ENCODE measurements at regions not wholly inside any gene's neighbourhood (a gene's known extent, or its start where the extent isn't known, plus 50 kb on each side); places are given as distances from the start of the nearest gene placed in this dataset.

DNA sequence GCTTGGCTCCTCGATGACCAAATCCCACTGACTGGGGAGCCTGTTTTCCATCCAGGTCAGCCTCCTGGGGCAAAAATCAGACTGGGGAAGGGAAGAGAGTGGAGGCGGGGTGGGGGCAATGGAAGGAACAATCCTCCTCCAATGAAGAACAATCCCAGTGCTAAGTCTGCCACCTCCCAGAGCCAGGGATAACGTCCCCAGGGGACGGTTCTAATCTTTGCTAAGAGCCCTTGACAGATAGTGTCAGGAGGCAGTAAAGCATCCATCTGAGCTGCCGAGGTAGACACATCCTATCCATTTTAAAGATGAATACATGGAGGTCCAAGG lies 298.5 kb upstream of the MSX2 start:
- TF ChIP-seq ZFP30 (CRISPR knock-in tag; IDR thresholded peaks at IDR 0.05) = no peak
- TF ChIP-seq, protein P1, sequence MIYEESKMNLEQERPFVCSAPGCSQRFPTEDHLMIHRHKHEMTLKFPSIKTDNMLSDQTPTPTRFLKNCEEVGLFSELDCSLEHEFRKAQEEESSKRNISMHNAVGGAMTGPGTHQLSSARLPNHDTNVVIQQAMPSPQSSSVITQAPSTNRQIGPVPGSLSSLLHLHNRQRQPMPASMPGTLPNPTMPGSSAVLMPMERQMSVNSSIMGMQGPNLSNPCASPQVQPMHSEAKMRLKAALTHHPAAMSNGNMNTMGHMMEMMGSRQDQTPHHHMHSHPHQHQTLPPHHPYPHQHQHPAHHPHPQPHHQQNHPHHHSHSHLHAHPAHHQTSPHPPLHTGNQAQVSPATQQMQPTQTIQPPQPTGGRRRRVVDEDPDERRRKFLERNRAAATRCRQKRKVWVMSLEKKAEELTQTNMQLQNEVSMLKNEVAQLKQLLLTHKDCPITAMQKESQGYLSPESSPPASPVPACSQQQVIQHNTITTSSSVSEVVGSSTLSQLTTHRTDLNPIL (CRISPR knock-in tag; IDR thresholded peaks at IDR 0.05; ENCODE audit: low read depth) = no peak
- TF ChIP-seq, protein P2, sequence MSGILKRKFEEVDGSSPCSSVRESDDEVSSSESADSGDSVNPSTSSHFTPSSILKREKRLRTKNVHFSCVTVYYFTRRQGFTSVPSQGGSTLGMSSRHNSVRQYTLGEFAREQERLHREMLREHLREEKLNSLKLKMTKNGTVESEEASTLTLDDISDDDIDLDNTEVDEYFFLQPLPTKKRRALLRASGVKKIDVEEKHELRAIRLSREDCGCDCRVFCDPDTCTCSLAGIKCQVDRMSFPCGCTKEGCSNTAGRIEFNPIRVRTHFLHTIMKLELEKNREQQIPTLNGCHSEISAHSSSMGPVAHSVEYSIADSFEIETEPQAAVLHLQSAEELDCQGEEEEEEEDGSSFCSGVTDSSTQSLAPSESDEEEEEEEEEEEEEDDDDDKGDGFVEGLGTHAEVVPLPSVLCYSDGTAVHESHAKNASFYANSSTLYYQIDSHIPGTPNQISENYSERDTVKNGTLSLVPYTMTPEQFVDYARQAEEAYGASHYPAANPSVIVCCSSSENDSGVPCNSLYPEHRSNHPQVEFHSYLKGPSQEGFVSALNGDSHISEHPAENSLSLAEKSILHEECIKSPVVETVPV (CRISPR knock-in tag; IDR thresholded peaks at IDR 0.05) = no peak
- no peak for TF ChIP-seq SNAI2 (CRISPR knock-in tag; IDR thresholded peaks at IDR 0.05)
- TF ChIP-seq, protein P3, sequence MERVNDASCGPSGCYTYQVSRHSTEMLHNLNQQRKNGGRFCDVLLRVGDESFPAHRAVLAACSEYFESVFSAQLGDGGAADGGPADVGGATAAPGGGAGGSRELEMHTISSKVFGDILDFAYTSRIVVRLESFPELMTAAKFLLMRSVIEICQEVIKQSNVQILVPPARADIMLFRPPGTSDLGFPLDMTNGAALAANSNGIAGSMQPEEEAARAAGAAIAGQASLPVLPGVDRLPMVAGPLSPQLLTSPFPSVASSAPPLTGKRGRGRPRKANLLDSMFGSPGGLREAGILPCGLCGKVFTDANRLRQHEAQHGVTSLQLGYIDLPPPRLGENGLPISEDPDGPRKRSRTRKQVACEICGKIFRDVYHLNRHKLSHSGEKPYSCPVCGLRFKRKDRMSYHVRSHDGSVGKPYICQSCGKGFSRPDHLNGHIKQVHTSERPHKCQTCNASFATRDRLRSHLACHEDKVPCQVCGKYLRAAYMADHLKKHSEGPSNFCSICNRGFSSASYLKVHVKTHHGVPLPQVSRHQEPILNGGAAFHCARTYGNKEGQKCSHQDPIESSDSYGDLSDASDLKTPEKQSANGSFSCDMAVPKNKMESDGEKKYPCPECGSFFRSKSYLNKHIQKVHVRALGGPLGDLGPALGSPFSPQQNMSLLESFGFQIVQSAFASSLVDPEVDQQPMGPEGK (CRISPR knock-in tag; IDR thresholded peaks at IDR 0.05; ENCODE audit: borderline replicate concordance) = no peak
- TF ChIP-seq ARNTL (CRISPR knock-in tag; IDR thresholded peaks at IDR 0.05; ENCODE audit: borderline replicate concordance, low read depth) = no peak
- TF ChIP-seq ZNF8 (CRISPR knock-in tag; IDR thresholded peaks at IDR 0.05) = no peak
- TF ChIP-seq, protein P4, sequence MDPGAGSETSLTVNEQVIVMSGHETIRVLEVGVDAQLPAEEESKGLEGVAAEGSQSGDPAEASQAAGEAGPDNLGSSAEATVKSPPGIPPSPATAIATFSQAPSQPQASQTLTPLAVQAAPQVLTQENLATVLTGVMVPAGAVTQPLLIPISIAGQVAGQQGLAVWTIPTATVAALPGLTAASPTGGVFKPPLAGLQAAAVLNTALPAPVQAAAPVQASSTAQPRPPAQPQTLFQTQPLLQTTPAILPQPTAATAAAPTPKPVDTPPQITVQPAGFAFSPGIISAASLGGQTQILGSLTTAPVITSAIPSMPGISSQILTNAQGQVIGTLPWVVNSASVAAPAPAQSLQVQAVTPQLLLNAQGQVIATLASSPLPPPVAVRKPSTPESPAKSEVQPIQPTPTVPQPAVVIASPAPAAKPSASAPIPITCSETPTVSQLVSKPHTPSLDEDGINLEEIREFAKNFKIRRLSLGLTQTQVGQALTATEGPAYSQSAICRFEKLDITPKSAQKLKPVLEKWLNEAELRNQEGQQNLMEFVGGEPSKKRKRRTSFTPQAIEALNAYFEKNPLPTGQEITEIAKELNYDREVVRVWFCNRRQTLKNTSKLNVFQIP (CRISPR knock-in tag; IDR thresholded peaks at IDR 0.05; ENCODE audit: borderline replicate concordance, low read depth) = no peak
- TF ChIP-seq RARB (CRISPR knock-in tag; IDR thresholded peaks at IDR 0.05) = no peak
- TF ChIP-seq ZFP3 (CRISPR knock-in tag; IDR thresholded peaks at IDR 0.05) = no peak

All from SK-N-SH treated with all-trans-retinoic acid at 6 μM for 48 hours (cell line).